NK-92 treated with Interleukin-12 subunit alpha and Interleukin-12 subunit beta, amount 100 ng/mL, for 24 hours (cell line): ENCODE measurements at regions not wholly inside any gene's neighbourhood (a gene's known extent, or its start where the extent isn't known, plus 50 kb on each side); places are given as distances from the start of the nearest gene placed in this dataset.

Source experiments
- DNase-seq: peaks from one replicate; lab custom pipeline; 2025; lab: John Stamatoyannopoulos, UW

DNA sequence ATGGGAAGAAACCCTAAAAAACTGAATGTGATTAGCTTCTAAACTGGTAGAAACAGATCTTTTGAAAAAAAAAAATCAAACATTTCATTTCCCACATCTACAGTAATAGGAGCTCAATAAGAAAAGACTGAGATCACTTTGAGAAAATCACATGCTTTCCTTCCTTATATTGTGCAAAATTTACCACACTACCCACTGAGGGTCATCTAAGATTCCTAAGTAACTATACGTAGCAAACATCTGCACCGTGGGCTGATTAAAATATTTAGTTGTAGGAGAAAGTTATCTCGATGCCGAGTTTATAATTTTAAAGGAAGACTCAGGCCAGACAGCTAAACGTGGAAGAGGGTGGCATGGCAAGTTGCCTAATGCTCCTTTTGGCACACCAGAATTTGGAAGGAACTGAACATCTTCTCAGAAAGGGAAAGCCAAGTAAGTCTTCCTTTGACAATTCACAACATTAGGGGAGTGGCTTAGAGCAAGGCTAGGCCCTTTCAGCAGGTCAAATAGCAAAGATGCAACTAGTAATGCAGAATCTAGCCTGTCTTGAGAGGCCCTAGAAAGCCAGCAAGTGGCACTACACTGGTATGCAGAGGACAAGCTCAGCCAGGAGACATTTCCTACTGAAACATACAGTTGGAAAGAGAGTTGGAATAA lies 128.0 kb downstream of the TMA16 start:
- no peak for DNase-seq

DNA sequence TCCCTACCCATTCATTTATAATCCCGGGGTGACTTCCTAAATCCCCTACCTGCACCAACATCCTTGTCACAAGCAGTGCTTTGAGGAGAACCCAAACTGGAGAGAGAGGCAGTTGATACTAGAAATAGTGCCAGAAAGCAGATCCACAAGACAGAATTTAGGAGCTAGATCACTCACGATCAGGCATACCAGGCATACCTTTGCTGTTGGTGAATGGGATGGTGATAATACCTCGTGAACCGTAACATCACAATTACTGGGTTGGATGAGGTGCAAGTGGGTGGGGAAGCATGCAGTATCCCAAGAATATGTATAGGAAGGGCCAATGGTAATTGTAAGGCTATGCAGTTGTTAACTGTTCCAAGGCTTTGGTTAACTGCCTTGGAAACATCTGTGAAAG lies 129.3 kb downstream of the TMA16 start:
- DNase-seq, result no peak

- DNase-seq, result no peak
Observed at GRCh38 chr4:163624727-163625126, 130.2 kb downstream of the TMA16 start.

DNA sequence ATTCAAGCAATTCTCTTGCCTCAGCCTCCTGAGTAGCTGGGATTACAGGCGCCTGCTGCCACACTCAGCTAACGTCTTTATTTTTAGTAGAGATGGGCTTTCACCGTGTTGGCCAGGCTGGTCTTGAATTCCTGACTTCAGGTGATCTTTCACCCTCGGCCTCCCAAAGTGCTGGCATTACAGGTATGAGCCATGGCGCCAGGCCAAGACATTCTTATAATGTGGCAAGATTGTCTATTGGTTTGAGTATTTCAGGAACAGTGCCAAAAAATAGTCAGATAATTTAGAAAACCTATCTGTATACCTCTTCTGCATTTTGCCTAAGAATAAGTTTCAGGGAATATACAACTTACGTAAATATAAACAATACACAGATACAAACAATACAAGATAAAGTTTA lies 136.8 kb downstream of the TMA16 start:
- no peak for DNase-seq

GRCh38 chr4:163638909-163639308 lies 144.4 kb downstream of the TMA16 start:
- DNase-seq, result no peak

DNA sequence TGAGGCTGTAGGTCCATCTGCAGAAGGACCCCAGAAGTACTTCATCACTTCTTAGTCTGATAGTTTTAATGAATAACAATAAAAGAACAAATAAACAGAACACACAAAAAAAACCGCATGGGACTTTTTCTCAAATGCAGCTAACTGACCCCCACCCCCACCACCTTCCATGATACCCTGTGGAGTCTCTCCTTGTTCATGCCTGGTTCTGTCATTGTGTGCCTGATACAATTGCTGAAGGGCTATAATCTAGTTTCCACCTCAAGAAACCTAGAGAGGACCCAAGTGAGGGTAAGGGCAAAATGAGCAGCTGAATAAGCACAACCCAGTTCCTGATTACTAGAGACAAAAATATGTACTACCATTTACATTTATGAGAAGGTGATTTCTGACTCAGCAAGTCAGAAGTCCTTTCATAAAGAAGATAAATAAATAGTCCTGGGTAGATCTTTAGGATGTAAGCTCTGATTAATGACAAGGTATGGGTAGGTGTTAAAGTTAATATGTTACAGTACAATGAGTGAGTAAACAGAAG lies 155.1 kb downstream of the TMA16 start:
- DNase-seq, result no peak

DNA sequence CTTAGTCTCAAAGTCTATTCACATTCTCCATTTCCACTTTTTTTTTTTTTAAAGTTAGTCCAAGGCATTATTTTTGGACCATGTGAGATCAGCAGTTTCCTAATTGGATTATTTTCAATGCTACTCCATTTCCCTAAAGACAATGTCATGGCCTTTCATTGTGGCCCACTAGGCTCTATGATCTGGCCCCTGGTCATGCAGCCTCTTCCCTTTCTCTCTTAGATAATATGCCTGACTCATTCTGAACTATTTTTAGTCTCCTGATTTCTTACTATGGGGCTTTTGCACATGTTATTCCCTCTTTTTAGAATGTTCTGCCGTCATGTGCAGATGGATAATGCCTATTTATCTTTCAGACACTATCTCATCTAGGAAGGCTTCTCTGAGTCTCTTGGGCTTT lies 157.3 kb downstream of the TMA16 start:
- DNase-seq, result no peak

- DNase-seq, result no peak
Observed at GRCh38 chr4:163654621-163655020, 160.1 kb downstream of the TMA16 start.

DNA sequence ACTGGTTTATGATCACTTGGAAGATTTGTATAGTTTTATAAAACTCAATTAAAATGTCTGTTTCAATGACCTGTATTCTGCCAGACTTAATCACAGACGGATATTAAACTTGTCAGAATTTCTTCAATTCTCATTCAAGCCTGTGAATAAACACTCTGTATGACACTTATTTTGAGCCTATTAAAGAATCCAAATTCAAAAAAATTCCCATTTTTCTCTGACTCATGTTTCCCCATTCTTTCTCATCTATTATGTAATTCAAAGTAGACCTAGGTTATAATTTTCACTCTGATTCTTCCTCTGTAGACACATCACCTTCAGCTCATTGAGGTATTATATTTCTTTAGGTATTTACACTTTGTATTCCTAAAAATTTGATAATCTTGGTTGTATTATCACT lies 166.1 kb downstream of the TMA16 start:
- no peak for DNase-seq

- no peak for DNase-seq
Observed at GRCh38 chr4:163662768-163663167, 168.3 kb downstream of the TMA16 start.

DNA sequence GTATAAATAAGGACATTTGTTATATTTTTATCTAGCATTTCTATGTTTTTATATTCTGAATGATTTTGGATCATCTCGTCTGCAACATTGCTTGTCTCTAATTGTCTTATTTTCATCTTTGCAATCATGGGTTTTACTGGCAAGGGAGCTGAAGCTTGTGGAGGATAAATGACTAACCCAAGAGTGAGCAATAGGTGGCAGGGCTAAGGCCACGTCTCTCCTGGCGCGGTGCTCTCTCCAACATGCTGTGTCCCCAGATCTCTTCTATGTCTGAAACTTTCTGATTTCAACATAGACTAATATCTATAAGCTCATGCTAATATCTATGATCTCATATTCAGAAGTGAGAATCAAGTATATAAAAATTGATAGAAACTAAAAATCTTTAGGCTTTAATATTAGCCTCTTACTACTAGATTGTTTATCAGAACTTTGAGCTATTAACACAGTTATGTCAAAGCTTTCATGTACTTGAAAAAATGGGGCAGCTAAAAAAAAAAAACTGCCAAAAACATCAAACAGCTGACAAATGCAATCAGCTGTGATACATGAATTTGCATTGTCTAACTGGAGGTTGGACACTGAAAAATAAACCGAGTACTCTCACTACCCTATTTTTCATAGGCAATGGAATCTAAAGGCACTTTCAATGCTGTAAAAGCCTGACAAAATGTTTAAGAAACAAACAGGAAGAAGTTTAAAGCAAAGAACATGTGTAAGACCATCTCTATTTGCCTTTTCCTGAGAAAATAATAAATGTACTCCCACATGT lies 169.2 kb downstream of the TMA16 start:
- DNase-seq, result no peak

DNA sequence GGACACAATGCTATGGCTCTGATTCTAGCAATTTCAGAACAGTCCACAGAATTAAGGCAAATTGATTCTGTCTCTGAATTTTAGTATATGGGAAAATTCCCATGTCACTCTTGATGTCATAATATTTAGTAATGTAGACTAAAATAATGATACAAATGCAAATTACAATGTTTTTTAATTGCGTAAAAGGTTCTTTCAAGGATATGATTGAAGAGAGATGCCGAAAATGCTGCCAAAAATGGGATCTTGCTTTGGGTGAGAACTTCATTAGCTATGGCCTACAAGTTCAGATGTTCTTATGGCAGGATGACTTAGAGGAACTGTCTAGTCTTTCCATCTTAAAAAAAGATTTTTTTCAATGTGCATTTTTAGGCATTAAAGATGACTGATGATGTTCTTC lies 170.6 kb downstream of the TMA16 start:
- no peak for DNase-seq

DNA sequence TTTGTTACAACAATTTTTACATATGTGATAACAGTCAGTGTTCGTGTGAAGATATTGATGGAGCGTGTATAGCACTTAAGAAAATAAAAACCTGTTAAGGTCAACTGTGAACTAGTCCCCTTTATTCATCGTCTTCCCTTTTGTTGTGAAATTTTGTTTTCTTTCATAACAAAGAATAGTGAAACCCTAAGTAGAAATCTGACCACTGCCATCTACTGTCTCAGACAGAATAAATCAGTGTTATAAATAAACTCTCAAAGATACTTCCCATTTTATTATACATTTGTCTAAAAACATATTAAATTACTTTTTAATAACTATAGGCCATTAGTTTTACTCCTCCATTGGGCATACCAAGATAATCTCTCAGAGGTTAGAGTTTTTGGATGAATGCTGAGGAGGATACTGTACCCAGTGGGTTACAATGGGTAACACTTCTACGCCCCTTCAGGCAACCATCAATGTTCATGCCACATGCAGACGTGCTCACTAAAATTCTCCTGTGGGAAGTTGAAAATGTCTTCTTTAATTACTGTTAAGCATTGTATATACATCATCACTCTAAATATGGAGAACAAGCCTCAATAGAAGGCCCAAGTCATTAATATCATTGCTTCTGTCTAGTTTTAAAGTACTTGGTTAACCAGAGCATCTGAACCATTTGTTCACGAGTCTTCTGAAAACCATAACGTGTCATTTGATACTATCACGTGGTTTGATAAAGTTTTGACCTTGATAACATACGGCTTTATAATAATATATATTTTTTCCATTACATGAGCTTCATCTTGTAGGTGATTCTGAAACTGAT lies 171.2 kb downstream of the TMA16 start:
- DNase-seq, result no peak

- DNase-seq, result no peak
Observed at GRCh38 chr4:163666332-163666873, 171.9 kb downstream of the TMA16 start.

GRCh38 chr4:163672751-163673150 lies 178.3 kb downstream of the TMA16 start:
- no peak for DNase-seq

DNA sequence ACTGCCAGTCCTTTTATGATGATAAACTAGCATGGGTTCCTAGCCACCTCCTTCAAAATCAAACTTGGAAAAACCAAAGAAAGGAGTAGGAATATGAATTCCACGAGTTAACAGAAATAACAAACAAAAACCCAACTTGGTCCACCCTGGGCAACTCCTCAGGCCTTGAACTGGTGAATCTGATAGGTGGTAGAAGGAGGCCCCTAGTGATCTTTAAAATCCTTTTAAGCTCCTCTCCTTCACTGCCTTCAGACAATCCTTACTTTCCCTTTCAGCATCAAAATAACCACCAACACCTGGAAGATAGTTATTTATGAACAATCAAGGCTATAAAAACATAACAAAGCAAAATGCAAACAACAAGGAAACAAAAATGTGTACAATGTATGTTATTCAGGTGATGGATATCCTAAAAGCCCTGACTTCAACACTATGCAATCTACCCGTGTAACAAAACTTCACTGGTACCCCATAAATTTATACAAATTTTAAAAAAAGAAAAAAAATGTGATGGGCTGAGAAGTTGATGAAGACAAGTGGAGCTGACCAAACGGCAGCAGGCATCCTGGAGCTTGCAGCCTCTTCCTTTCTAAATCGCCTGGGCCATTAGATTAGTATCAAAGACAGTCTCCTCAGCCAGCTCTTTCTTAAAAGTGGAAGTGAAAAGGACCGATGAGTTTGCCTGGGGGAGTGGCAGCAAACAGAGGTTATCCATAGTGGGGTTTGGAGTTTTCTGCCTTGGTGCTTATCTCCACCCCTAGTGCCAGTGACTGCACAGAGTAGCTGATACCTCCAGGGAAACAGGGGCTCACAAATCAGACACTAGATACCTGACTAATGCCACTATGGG lies 179.6 kb downstream of the TMA16 start:
- no peak for DNase-seq

DNA sequence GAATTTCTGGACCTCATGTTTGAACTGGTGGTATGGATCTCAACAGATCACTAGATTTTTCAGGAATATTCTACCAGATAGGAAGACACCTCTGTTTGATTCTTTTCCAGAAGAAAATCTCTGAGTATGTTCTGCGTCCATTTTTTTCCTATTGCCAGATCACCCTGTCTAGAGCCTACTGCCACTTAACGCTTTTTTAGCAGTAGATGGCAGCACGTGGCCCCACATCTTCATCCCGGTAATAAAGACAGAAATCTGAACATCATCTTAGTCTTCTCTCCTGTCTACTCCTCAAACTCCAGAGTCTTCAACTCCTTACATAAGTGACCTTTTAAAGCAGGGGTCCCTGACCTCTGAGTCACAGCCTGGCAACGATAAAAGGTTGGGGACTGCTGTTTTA lies 184.7 kb downstream of the TMA16 start:
- no peak for DNase-seq

DNA sequence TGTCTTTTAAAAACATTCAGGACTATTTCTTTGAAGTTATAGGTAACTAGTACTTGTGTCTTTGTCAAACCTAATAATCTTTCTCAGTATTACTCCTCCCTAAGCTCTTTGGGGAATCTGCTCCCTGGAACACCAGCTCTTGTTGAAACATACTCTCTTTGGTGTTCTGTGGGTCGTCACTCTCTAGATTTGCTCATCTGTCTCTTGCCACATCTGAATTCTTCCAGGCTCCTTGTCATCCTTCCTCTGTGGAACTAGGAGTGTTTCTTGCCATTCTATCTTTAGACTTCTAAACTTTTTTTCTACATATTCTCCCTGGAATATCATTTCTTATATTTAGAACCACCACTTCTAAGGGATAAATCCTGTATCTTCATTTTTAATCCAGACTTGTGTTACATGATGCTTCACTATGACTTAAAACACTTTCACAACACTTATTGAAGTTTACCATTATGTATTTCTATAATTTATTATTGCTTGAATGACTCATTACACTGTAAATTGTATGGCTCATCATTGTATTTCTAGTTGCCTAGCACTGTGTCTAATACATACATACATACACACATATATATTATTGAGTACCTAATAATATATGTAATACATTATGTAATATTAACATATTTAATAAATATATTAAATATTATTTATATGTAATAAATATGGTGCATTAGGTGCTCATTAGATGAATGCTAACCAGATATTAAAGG lies 186.1 kb downstream of the TMA16 start:
- DNase-seq, result no peak

GRCh38 chr4:163681208-163681821 lies 186.8 kb downstream of the TMA16 start:
- DNase-seq, result peak; percentile 3

- no peak for DNase-seq
Observed at GRCh38 chr4:163688856-163689255, 194.4 kb downstream of the TMA16 start.
